ENCODE measurements at regions not wholly inside any gene's neighbourhood (a gene's known extent, or its start where the extent isn't known, plus 50 kb on each side); places are given as distances from the start of the nearest gene placed in this dataset.

- intact Hi-C loops (cut with micrococcal nuclease; ENCODE audit: unreplicated experiment), result no loop called here
- Histone ChIP-seq H3K27ac (ENCODE audit: low read length) (no peak overlapping the region), H3K9me3 (ENCODE audit: control insufficient read depth, insufficient read depth, low read depth, low read length) (no peaks in the 10 kb centered on the region), H3K27me3 (ENCODE audit: control insufficient read depth, insufficient read depth, low read length) (peaks cover 4% of the 10 kb centered on the region; the same call in 1 of the 2 replicates), H3K4me3 (ENCODE audit: low read depth in 2 of 2, low read length in 2 of 2) (no peak overlapping the region), H3K36me3 (ENCODE audit: control insufficient read depth, insufficient read depth, low read length) (no peaks in the 10 kb centered on the region), H3K4me1 (ENCODE audit: control insufficient read depth, insufficient read depth, low read length) (no peaks in the 10 kb centered on the region)
- POLR2A ChIA-PET, result no interaction called here
- in situ Hi-C loops (cut with HindIII; ENCODE audit: low pct_unique_long_range_greater_than_20kb, low sequenced_read_pairs), result no loop called here
- CTCF ChIA-PET, result no interaction called here
- DNase-seq (ENCODE audit: low read depth, low spot score) (no peak), ATAC-seq (no peak)
- TF ChIP-seq CTCF (IDR thresholded peaks at IDR 0.05) (no peak), SIN3A (IDR thresholded peaks at IDR 0.05; ENCODE audit: borderline replicate concordance, insufficient read depth, low read depth, low read length) (no peak), REST (IDR thresholded peaks at IDR 0.05; ENCODE audit: insufficient read depth in 1 of 2, low read depth in 2 of 2, low read length in 1 of 2) (no peak), TCF7L2 (IDR thresholded peaks at IDR 0.05; ENCODE audit: low read depth, low read length) (no peak), POLR2AphosphoS5 (IDR thresholded peaks at IDR 0.05; ENCODE audit: low read depth, low read length) (no peak)
- BruUV-seq (replicated peaks), result no TSS peak
Measured at GRCh38 chr6:14915888-14916832, 329.7 kb upstream of the JARID2 start.

- no peak for DNase-seq (ENCODE audit: low read depth, low spot score)
- Histone ChIP-seq H3K4me1 (ENCODE audit: control insufficient read depth, insufficient read depth, low read length) (no peaks in the 10 kb centered on the region), H3K27me3 (ENCODE audit: control insufficient read depth, insufficient read depth, low read length) (peaks cover 4% of the 10 kb centered on the region; the same call in 1 of the 2 replicates), H3K27ac (ENCODE audit: low read length) (no peak overlapping the region), H3K9me3 (ENCODE audit: control insufficient read depth, insufficient read depth, low read depth, low read length) (no peaks in the 10 kb centered on the region), H3K36me3 (ENCODE audit: control insufficient read depth, insufficient read depth, low read length) (no peaks in the 10 kb centered on the region), H3K4me3 (ENCODE audit: low read depth in 2 of 2, low read length in 2 of 2) (no peak overlapping the region)
- no peak for ATAC-seq
- TF ChIP-seq TCF7L2 (IDR thresholded peaks at IDR 0.05; ENCODE audit: low read depth, low read length), result no peak
- TF ChIP-seq REST (IDR thresholded peaks at IDR 0.05; ENCODE audit: insufficient read depth in 1 of 2, low read depth in 2 of 2, low read length in 1 of 2), result no peak
- no peak for TF ChIP-seq CTCF (IDR thresholded peaks at IDR 0.05)
- TF ChIP-seq POLR2AphosphoS5 (IDR thresholded peaks at IDR 0.05; ENCODE audit: low read depth, low read length), result no peak
- TF ChIP-seq SIN3A (IDR thresholded peaks at IDR 0.05; ENCODE audit: borderline replicate concordance, insufficient read depth, low read depth, low read length), result no peak
- CTCF ChIA-PET, result no interaction called here
- in situ Hi-C loops (cut with HindIII; ENCODE audit: low pct_unique_long_range_greater_than_20kb, low sequenced_read_pairs), result no loop called here
- POLR2A ChIA-PET, result no interaction called here
- intact Hi-C loops (cut with micrococcal nuclease; ENCODE audit: unreplicated experiment), result no loop called here
- no TSS peak for BruUV-seq (replicated peaks)
Measured at GRCh38 chr6:14917109-14917910, 328.6 kb upstream of the JARID2 start.
